NB4 (cell line): ENCODE measurements at regions not wholly inside any gene's neighbourhood (a gene's known extent, or its start where the extent isn't known, plus 50 kb on each side); places are given as distances from the start of the nearest gene placed in this dataset.

Experiments
- MYC ChIP-seq: IDR thresholded peaks from 2 replicates; pipeline ENCODE4 v1.6.1; 2011; ENCODE audit warnings: low read depth, low read length
- POLR2A ChIP-seq: IDR thresholded peaks from 2 replicates; pipeline ENCODE4 v1.6.1; 2011; ENCODE audit warnings: mild to moderate bottlenecking; ENCODE audit not compliant: insufficient read length; ENCODE audit errors: extremely low read depth
- TF ChIP-seq, protein P1 (sequence below): IDR thresholded peaks from one replicate; pipeline ENCODE4 v1.5.1; 2012; ENCODE audit warnings: low read depth, low read length

DNA sequence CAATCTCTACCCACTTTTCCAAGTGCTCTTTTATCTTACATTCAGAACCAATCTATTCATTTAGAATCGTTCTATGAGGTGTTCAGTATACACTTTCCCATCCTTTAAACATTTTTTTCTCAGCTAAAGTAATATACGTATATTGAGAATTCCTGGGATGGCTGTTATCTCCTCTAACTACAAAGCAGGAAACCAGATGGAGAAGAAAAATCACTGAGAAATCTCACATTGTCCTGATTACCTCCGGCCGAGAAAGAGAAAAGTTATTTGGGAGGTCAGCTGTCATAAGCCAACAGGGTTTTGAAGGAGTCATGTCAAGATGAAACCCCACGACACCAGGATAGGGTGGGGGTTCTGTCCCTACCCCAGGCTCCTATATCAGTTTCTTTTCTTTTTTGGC lies 99.2 kb upstream of the KDM7A start:
- TF ChIP-seq, protein P1, sequence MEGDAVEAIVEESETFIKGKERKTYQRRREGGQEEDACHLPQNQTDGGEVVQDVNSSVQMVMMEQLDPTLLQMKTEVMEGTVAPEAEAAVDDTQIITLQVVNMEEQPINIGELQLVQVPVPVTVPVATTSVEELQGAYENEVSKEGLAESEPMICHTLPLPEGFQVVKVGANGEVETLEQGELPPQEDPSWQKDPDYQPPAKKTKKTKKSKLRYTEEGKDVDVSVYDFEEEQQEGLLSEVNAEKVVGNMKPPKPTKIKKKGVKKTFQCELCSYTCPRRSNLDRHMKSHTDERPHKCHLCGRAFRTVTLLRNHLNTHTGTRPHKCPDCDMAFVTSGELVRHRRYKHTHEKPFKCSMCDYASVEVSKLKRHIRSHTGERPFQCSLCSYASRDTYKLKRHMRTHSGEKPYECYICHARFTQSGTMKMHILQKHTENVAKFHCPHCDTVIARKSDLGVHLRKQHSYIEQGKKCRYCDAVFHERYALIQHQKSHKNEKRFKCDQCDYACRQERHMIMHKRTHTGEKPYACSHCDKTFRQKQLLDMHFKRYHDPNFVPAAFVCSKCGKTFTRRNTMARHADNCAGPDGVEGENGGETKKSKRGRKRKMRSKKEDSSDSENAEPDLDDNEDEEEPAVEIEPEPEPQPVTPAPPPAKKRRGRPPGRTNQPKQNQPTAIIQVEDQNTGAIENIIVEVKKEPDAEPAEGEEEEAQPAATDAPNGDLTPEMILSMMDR: no peak
- TF ChIP-seq POLR2A (no peak), MYC (no peak)
